Glutamatergic neuron (in vitro differentiated cells): ENCODE measurements at regions not wholly inside any gene's neighbourhood (a gene's known extent, or its start where the extent isn't known, plus 50 kb on each side); places are given as distances from the start of the nearest gene placed in this dataset.

Source experiments
- DNase-seq: peaks from one replicate; pipeline ENCODE4 v3.0.0; 2022
- H3K27ac Mint-ChIP-seq: one replicate; pipeline ENCODE4 v1.8.0; 2020; ENCODE audit warnings: mild to moderate bottlenecking, mixed read lengths, inconsistent platforms; ENCODE audit not compliant: unreplicated experiment
- H3K27me3 Mint-ChIP-seq: one replicate; pipeline ENCODE4 v1.8.0; 2020; ENCODE audit warnings: mild to moderate bottlenecking, moderate library complexity, mixed read lengths, inconsistent platforms; ENCODE audit not compliant: unreplicated experiment
- H3K36me3 Mint-ChIP-seq: one replicate; pipeline ENCODE4 v1.8.0; 2020; ENCODE audit warnings: mild to moderate bottlenecking, mixed read lengths, inconsistent platforms; ENCODE audit not compliant: unreplicated experiment
- H3K4me1 Mint-ChIP-seq: one replicate; pipeline ENCODE4 v1.8.0; 2020; ENCODE audit warnings: mild to moderate bottlenecking, low read depth, mixed read lengths, inconsistent platforms; ENCODE audit not compliant: unreplicated experiment
- H3K4me3 Mint-ChIP-seq: one replicate; pipeline ENCODE4 v1.8.0; 2020; ENCODE audit warnings: mild to moderate bottlenecking, mixed read lengths, inconsistent platforms; ENCODE audit not compliant: unreplicated experiment
- H3K9me3 Mint-ChIP-seq: one replicate; pipeline ENCODE4 v1.8.0; 2020; ENCODE audit warnings: mild to moderate bottlenecking, moderate library complexity, mixed read lengths, inconsistent platforms; ENCODE audit not compliant: unreplicated experiment
- CTCF ChIP-seq: fragments of 200-600 bp; sonication (generic); IDR thresholded peaks from one replicate; pipeline ENCODE4 v1.5.0; 2021; ENCODE audit not compliant: partially characterized antibody, unreplicated experiment

- Mint-ChIP-seq H3K4me3 (no peak overlapping the region), H3K27ac (no peak overlapping the region), H3K4me1 (peaks cover 3% of the 10 kb centered on the region), H3K36me3 (no peaks in the 10 kb centered on the region), H3K9me3 (no peaks in the 10 kb centered on the region), H3K27me3 (no peaks in the 10 kb centered on the region)
- DNase-seq: no peak
- no peak for TF ChIP-seq CTCF
These were observed 97.6 kb upstream of the SLC38A2 start for GRCh38 chr12:46470036-46470627.

- TF ChIP-seq CTCF: no peak
- no peaks in the 10 kb centered on the region for H3K36me3 Mint-ChIP-seq
- no peaks in the 10 kb centered on the region for H3K9me3 Mint-ChIP-seq
- H3K27me3 Mint-ChIP-seq: no peaks in the 10 kb centered on the region
- no peak for DNase-seq
- no peak overlapping the region for H3K4me3 Mint-ChIP-seq
- H3K4me1 Mint-ChIP-seq: peaks cover 3% of the 10 kb centered on the region
- H3K27ac Mint-ChIP-seq: no peak overlapping the region
These were observed 96.2 kb upstream of the SLC38A2 start for GRCh38 chr12:46468813-46469212.

- no peak overlapping the region for H3K4me3 Mint-ChIP-seq
- no peaks in the 10 kb centered on the region for H3K36me3 Mint-ChIP-seq
- no peak overlapping the region for H3K27ac Mint-ChIP-seq
- H3K9me3 Mint-ChIP-seq: no peaks in the 10 kb centered on the region
- H3K4me1 Mint-ChIP-seq: no peaks in the 10 kb centered on the region
- no peak for DNase-seq
- H3K27me3 Mint-ChIP-seq: no peaks in the 10 kb centered on the region
- no peak for TF ChIP-seq CTCF
These were observed 95.6 kb upstream of the SLC38A2 start for GRCh38 chr12:46468160-46468559.

GRCh38 chr12:46465307-46465706 lies 92.7 kb upstream of the SLC38A2 start:
- TF ChIP-seq CTCF: no peak
- H3K9me3 Mint-ChIP-seq: peaks cover 2% of the 10 kb centered on the region
- no peak overlapping the region for H3K27ac Mint-ChIP-seq
- H3K27me3 Mint-ChIP-seq: no peaks in the 10 kb centered on the region
- no peaks in the 10 kb centered on the region for H3K36me3 Mint-ChIP-seq
- no peaks in the 10 kb centered on the region for H3K4me1 Mint-ChIP-seq
- no peak overlapping the region for H3K4me3 Mint-ChIP-seq
- no peak for DNase-seq

- no peak for TF ChIP-seq CTCF
- H3K4me1 Mint-ChIP-seq: no peaks in the 10 kb centered on the region
- no peak for DNase-seq
- no peaks in the 10 kb centered on the region for H3K27me3 Mint-ChIP-seq
- H3K4me3 Mint-ChIP-seq: no peak overlapping the region
- H3K9me3 Mint-ChIP-seq: peaks cover 2% of the 10 kb centered on the region
- no peak overlapping the region for H3K27ac Mint-ChIP-seq
- no peaks in the 10 kb centered on the region for H3K36me3 Mint-ChIP-seq
These were observed 92.3 kb upstream of the SLC38A2 start for GRCh38 chr12:46464863-46465262.
